ENCODE measurements at regions not wholly inside any gene's neighbourhood (a gene's known extent, or its start where the extent isn't known, plus 50 kb on each side); places are given as distances from the start of the nearest gene placed in this dataset.
A peak's percentile ranks its signal among the peaks of the same experiment; 100 is the strongest.
"Not testable (repeated sequence)": the region's sequence is repeated elsewhere in the genome, so short reads cannot be mapped to it uniquely, and the experiment has no call there.

- Histone ChIP-seq H3K27ac (ENCODE audit: poor library complexity, severe bottlenecking) (no peak overlapping the region), H3K9me3 (ENCODE audit: severe bottlenecking) (no peaks in the 10 kb centered on the region), H3K27me3 (ENCODE audit: insufficient read depth, poor library complexity, severe bottlenecking) (no peaks in the 10 kb centered on the region), H3K4me1 (ENCODE audit: insufficient read depth, poor library complexity, severe bottlenecking) (no peaks in the 10 kb centered on the region), H3K4me3 (ENCODE audit: severe bottlenecking) (no peak overlapping the region), H3K36me3 (ENCODE audit: low read depth) (no peaks in the 10 kb centered on the region)
- TF ChIP-seq CTCF (IDR thresholded peaks at IDR 0.05; ENCODE audit: poor library complexity, severe bottlenecking): no peak
- DNase-seq (ENCODE audit: low spot score): no peak
- no peak for ATAC-seq (ENCODE audit: low read depth)
Measured at GRCh38 chr1:96466842-96467241, 254.7 kb upstream of the PTBP2 start.

- H3K27me3 ChIP-seq (ENCODE audit: insufficient read depth, poor library complexity, severe bottlenecking); H3K9me3 ChIP-seq (ENCODE audit: severe bottlenecking); H3K27ac ChIP-seq (ENCODE audit: poor library complexity, severe bottlenecking); H3K36me3 ChIP-seq (ENCODE audit: low read depth); DNase-seq (ENCODE audit: low spot score); H3K4me3 ChIP-seq (ENCODE audit: severe bottlenecking); ATAC-seq (ENCODE audit: low read depth); H3K4me1 ChIP-seq (ENCODE audit: insufficient read depth, poor library complexity, severe bottlenecking): not testable (repeated sequence)
Measured at GRCh38 chr1:96469726-96470125, 251.9 kb upstream of the PTBP2 start.

DNA sequence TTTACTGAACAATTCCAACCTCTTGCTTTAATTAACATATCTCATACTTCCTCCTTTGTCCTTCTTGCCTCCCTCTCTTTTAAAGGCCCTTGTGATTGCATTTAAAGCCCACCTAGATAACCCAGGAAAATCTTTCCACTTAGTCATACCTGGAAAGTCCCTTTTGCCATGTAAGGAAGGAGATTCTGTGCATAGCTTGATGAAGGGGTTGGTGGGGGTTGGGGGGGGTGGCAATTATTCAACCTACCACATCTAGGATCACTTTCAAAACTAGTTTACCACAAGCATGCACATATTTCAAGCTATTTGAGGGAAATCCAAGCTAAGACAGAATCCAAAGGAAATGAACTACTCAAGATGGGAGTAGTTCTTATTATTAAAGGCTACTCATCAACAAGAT lies 249.1 kb upstream of the PTBP2 start:
- Histone ChIP-seq H3K27me3 (ENCODE audit: insufficient read depth, poor library complexity, severe bottlenecking) (no peaks in the 10 kb centered on the region), H3K27ac (ENCODE audit: poor library complexity, severe bottlenecking) (no peak overlapping the region), H3K4me1 (ENCODE audit: insufficient read depth, poor library complexity, severe bottlenecking) (no peaks in the 10 kb centered on the region), H3K9me3 (ENCODE audit: severe bottlenecking) (no peaks in the 10 kb centered on the region), H3K4me3 (ENCODE audit: severe bottlenecking) (no peak overlapping the region), H3K36me3 (ENCODE audit: low read depth) (no peaks in the 10 kb centered on the region)
- no peak for ATAC-seq (ENCODE audit: low read depth)
- no peak for TF ChIP-seq CTCF (IDR thresholded peaks at IDR 0.05; ENCODE audit: poor library complexity, severe bottlenecking)
- no peak for DNase-seq (ENCODE audit: low spot score)

DNA sequence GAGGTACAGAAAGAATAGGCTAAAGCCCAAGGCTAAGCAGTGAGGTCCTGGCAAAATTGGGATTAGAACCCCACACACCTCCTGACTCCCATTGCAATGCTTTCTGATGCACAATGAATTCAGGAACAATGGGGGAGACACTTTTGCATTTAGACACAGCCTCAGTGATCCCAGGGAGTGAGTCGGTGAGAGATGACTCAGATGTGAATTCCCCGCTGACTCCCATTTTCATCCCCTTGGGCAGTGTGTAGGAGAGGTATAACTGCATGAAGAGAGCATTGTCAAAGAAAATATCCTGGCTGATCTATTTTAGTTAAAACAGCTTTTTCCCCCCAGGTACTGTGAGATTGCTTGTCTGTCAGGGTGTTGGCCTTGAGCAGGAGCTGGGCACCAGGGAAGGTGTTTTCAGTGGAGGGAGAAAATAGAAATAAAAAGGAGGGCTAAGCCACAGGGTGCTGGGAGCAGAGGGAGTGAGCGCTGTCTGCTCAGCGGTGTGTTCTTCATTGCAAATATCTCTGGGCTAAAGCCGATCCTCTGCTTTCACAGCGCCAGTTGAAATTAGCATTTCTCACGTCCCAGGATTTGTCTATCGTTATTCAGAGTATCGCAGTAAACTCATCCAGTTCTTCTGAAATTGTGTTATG lies 247.7 kb upstream of the PTBP2 start:
- Histone ChIP-seq H3K36me3 (ENCODE audit: low read depth) (no peaks in the 10 kb centered on the region), H3K27me3 (ENCODE audit: insufficient read depth, poor library complexity, severe bottlenecking) (no peaks in the 10 kb centered on the region), H3K9me3 (ENCODE audit: severe bottlenecking) (no peaks in the 10 kb centered on the region), H3K4me3 (ENCODE audit: severe bottlenecking) (no peak overlapping the region), H3K27ac (ENCODE audit: poor library complexity, severe bottlenecking) (no peak overlapping the region), H3K4me1 (ENCODE audit: insufficient read depth, poor library complexity, severe bottlenecking) (no peaks in the 10 kb centered on the region)
- TF ChIP-seq CTCF (IDR thresholded peaks at IDR 0.05; ENCODE audit: poor library complexity, severe bottlenecking): no peak
- ATAC-seq (ENCODE audit: low read depth) (peak; percentile 99), DNase-seq (ENCODE audit: low spot score) (no peak)

DNA sequence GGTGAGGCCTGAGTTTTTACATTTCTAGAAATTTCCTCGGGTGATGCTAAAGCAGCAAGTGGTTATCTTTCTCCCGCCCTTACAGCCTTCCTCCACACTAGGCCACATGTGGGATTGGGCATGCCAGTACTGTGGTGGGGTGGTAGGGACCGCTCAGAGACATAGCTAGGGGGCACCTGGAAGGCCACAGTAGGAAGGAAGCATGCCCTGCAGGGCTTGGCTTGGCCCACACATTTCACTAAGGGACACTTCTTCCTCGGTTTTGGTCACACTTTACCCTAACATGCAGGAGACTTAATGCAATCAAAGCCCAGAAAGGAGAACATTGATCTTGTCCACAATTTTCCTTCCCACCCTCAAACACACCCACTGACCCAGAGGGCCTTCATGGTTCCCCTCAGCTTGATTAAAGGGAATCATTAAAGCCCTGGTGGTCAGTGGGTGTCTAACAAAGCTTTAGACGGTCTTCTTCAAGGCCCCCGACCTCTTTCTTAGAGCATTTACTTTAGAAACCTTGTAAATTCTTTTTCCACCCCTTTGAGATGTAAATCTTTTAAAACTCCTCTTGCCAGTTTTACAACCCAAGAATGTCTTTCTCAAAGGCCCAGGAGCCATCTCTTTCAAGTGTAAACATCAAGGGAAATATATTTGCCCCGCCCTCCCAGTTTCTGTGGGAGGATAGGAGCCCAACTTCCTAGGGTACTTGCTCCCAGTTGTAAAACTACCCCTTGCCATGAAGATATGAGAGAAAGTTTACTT lies 246.4 kb upstream of the PTBP2 start:
- H3K27ac ChIP-seq (ENCODE audit: poor library complexity, severe bottlenecking): no peak overlapping the region
- H3K4me3 ChIP-seq (ENCODE audit: severe bottlenecking): no peak overlapping the region
- no peak for DNase-seq (ENCODE audit: low spot score)
- H3K36me3 ChIP-seq (ENCODE audit: low read depth): no peaks in the 10 kb centered on the region
- no peak for TF ChIP-seq CTCF (IDR thresholded peaks at IDR 0.05; ENCODE audit: poor library complexity, severe bottlenecking)
- H3K4me1 ChIP-seq (ENCODE audit: insufficient read depth, poor library complexity, severe bottlenecking): no peaks in the 10 kb centered on the region
- ATAC-seq (ENCODE audit: low read depth): no peak
- H3K9me3 ChIP-seq (ENCODE audit: severe bottlenecking): no peaks in the 10 kb centered on the region
- H3K27me3 ChIP-seq (ENCODE audit: insufficient read depth, poor library complexity, severe bottlenecking): no peaks in the 10 kb centered on the region
